HG03439 (cell line): ENCODE measurements at regions not wholly inside any gene's neighbourhood (a gene's known extent, or its start where the extent isn't known, plus 50 kb on each side); places are given as distances from the start of the nearest gene placed in this dataset.
"Not testable (repeated sequence)": the region's sequence is repeated elsewhere in the genome, so short reads cannot be mapped to it uniquely, and the experiment has no call there.

Source experiments
- ATAC-seq: cut with Tn5 transposase; IDR thresholded peaks from one replicate; pipeline ENCODE4 v1.9.1; 2021; ENCODE audit warnings: mild to moderate bottlenecking, moderate library complexity; ENCODE audit not compliant: unreplicated experiment

- no peak for ATAC-seq
These were observed 63.0 kb downstream of the HLX start for GRCh38 chr1:220942278-220942677.

- not testable (repeated sequence) for ATAC-seq
These were observed 63.7 kb downstream of the HLX start for GRCh38 chr1:220942914-220943313.

- no peak for ATAC-seq
These were observed 64.2 kb downstream of the HLX start for GRCh38 chr1:220943319-220943996.

GRCh38 chr1:220950576-220950975, 71.3 kb downstream of the HLX start:
- ATAC-seq: no peak

- no peak for ATAC-seq
These were observed 73.9 kb downstream of the HLX start for GRCh38 chr1:220952961-220953643.

GRCh38 chr1:220954321-220955075, 75.3 kb downstream of the HLX start:
- ATAC-seq: no peak

- ATAC-seq: no peak
These were observed 75.9 kb downstream of the HLX start for GRCh38 chr1:220955116-220955515.

GRCh38 chr1:220956501-220957232, 77.4 kb downstream of the HLX start:
- no peak for ATAC-seq

- no peak for ATAC-seq
These were observed 78.0 kb downstream of the HLX start for GRCh38 chr1:220957233-220957605.

- no peak for ATAC-seq
These were observed 79.0 kb downstream of the HLX start for GRCh38 chr1:220958234-220958633.

GRCh38 chr1:220962031-220962751, 82.9 kb downstream of the HLX start:
- ATAC-seq: no peak

GRCh38 chr1:220966041-220966440, 86.8 kb downstream of the HLX start:
- ATAC-seq: no peak

GRCh38 chr1:220966473-220966872, 87.2 kb downstream of the HLX start:
- ATAC-seq: no peak

- no peak for ATAC-seq
These were observed 87.8 kb downstream of the HLX start for GRCh38 chr1:220966881-220967611.

GRCh38 chr1:220967911-220968310, 88.7 kb downstream of the HLX start:
- no peak for ATAC-seq

- not testable (repeated sequence) for ATAC-seq
These were observed 90.0 kb downstream of the HLX start for GRCh38 chr1:220969281-220969680.

- no peak for ATAC-seq
These were observed 91.1 kb downstream of the HLX start for GRCh38 chr1:220970311-220970710.

- ATAC-seq: no peak
These were observed 92.0 kb downstream of the HLX start for GRCh38 chr1:220971221-220971620.

GRCh38 chr1:220974431-220974830, 95.2 kb downstream of the HLX start:
- ATAC-seq: no peak

GRCh38 chr1:220976390-220976789, 97.1 kb downstream of the HLX start:
- no peak for ATAC-seq
